ENCODE measurements at regions not wholly inside any gene's neighbourhood (a gene's known extent, or its start where the extent isn't known, plus 50 kb on each side); places are given as distances from the start of the nearest gene placed in this dataset.

GRCh38 chr17:77691216-77692085, 267.1 kb upstream of the TNRC6C start:
- DNase-seq (ENCODE audit: low read depth, low spot score), result no peak

GRCh38 chr17:77692571-77693161, 265.8 kb upstream of the TNRC6C start:
- peak; percentile 26 for DNase-seq (ENCODE audit: low read depth, low spot score)
- no peak overlapping the region for H3K27ac ChIP-seq

More at GRCh38 chr17:77691216-77692085, 267.1 kb upstream of the TNRC6C start:
- no peak overlapping the region for H3K27ac ChIP-seq

- no peak overlapping the region for H3K27ac ChIP-seq
- DNase-seq (ENCODE audit: low read depth, low spot score), result no peak
These were observed 265.2 kb upstream of the TNRC6C start for GRCh38 chr17:77693301-77693700.

GRCh38 chr17:77693776-77694175, 264.7 kb upstream of the TNRC6C start:
- no peak for DNase-seq (ENCODE audit: low read depth, low spot score)
- no peak overlapping the region for H3K27ac ChIP-seq

GRCh38 chr17:77694391-77695363, 263.8 kb upstream of the TNRC6C start:
- H3K27ac ChIP-seq, result no peak overlapping the region
- DNase-seq (ENCODE audit: low read depth, low spot score), result no peak

- DNase-seq (ENCODE audit: low read depth, low spot score), result no peak
- no peak overlapping the region for H3K27ac ChIP-seq
These were observed 263.1 kb upstream of the TNRC6C start for GRCh38 chr17:77695386-77695785.

- H3K27ac ChIP-seq, result no peak overlapping the region
- no peak for DNase-seq (ENCODE audit: low read depth, low spot score)
These were observed 262.3 kb upstream of the TNRC6C start for GRCh38 chr17:77696151-77696720.

GRCh38 chr17:77696721-77697460, 261.6 kb upstream of the TNRC6C start:
- DNase-seq (ENCODE audit: low read depth, low spot score), result no peak
- H3K27ac ChIP-seq, result no peak overlapping the region

- DNase-seq (ENCODE audit: low read depth, low spot score), result no peak
These were observed 260.8 kb upstream of the TNRC6C start for GRCh38 chr17:77697480-77698400.

GRCh38 chr17:77698903-77699623, 259.4 kb upstream of the TNRC6C start:
- H3K27ac ChIP-seq, result no peak overlapping the region
- no peak for DNase-seq (ENCODE audit: low read depth, low spot score)

More at GRCh38 chr17:77697480-77698400, 260.8 kb upstream of the TNRC6C start:
- H3K27ac ChIP-seq, result no peak overlapping the region

GRCh38 chr17:77700165-77700881, 258.2 kb upstream of the TNRC6C start:
- no peak overlapping the region for H3K27ac ChIP-seq
- no peak for DNase-seq (ENCODE audit: low read depth, low spot score)

- DNase-seq (ENCODE audit: low read depth, low spot score), result no peak
- H3K27ac ChIP-seq, result no peak overlapping the region
These were observed 256.5 kb upstream of the TNRC6C start for GRCh38 chr17:77701996-77702395.

- H3K27ac ChIP-seq, result no peak overlapping the region
These were observed 254.3 kb upstream of the TNRC6C start for GRCh38 chr17:77704048-77704815.

GRCh38 chr17:77706938-77707337, 251.6 kb upstream of the TNRC6C start:
- no peak for DNase-seq (ENCODE audit: low read depth, low spot score)
- H3K27ac ChIP-seq, result no peak overlapping the region

More at GRCh38 chr17:77704048-77704815, 254.3 kb upstream of the TNRC6C start:
- no peak for DNase-seq (ENCODE audit: low read depth, low spot score)

- no peak overlapping the region for H3K27ac ChIP-seq
- no peak for DNase-seq (ENCODE audit: low read depth, low spot score)
These were observed 251.0 kb upstream of the TNRC6C start for GRCh38 chr17:77707546-77707945.

- no peak overlapping the region for H3K27ac ChIP-seq
- no peak for DNase-seq (ENCODE audit: low read depth, low spot score)
These were observed 250.5 kb upstream of the TNRC6C start for GRCh38 chr17:77708049-77708448.
